CD14-positive monocyte (primary cell): ENCODE measurements at regions not wholly inside any gene's neighbourhood (a gene's known extent, or its start where the extent isn't known, plus 50 kb on each side); places are given as distances from the start of the nearest gene placed in this dataset.

Experiments used
- DNase-seq, 3 donors: peaks; one replicate each; pipeline ENCODE4 v3.0.0-alpha.2; 2011 to 2022
- H2AFZ ChIP-seq: 2 replicates; pipeline ENCODE4 v1.6.0; 2012; ENCODE audit warnings: mild to moderate bottlenecking, low read depth, low read length, inconsistent platforms; ENCODE audit not compliant: insufficient read depth, poor library complexity, severe bottlenecking
- H3K27ac ChIP-seq, 2 donors: 1 replicate in 1 of 2; 2 replicates in 1 of 2; pipeline ENCODE4 v1.5.1; 2012 to 2013; ENCODE audit warnings: low read length in 2 of 2, control low read depth in 1 of 2, inconsistent platforms in 1 of 2, low read depth in 1 of 2, mild to moderate bottlenecking in 1 of 2
- H3K27me3 ChIP-seq, 2 donors: one replicate each; pipeline versions ENCODE4 v1.6.0 to v1.6.1; 2011 to 2013; ENCODE audit warnings: low read length in 2 of 2; ENCODE audit not compliant: control insufficient read depth in 2 of 2, insufficient read depth in 2 of 2
- H3K36me3 ChIP-seq, 2 donors: replicated peaks in 1 of 2; 1 replicate in 1 of 2; 2 replicates in 1 of 2; pipeline versions ENCODE4 v1.5.1 to v1.6.1; 2012 to 2013; ENCODE audit warnings: low read length in 2 of 2, control low read depth in 1 of 2, inconsistent platforms in 1 of 2, mild to moderate bottlenecking in 1 of 2; ENCODE audit not compliant: insufficient read depth in 2 of 2, control insufficient read depth in 1 of 2
- H3K4me1 ChIP-seq, 2 donors: 1 replicate in 1 of 2; 2 replicates in 1 of 2; pipeline versions ENCODE4 v1.5.1 to v1.6.1; 2012 to 2013; ENCODE audit warnings: low read length in 2 of 2, control low read depth in 1 of 2, inconsistent platforms in 1 of 2, mild to moderate bottlenecking in 1 of 2, moderate library complexity in 1 of 2; ENCODE audit not compliant: insufficient read depth in 2 of 2, control insufficient read depth in 1 of 2
- H3K4me2 ChIP-seq: replicated peaks from 2 replicates; pipeline ENCODE3; 2012; ENCODE audit warnings: low read length, moderate library complexity, mild to moderate bottlenecking; ENCODE audit not compliant: poor library complexity, severe bottlenecking; ENCODE audit errors: extremely low read depth
- H3K4me3 ChIP-seq, 3 experiments: fragments of 200-600 bp in 1 of 3; sonication (generic) in 1 of 3; replicated peaks in 1 of 3; 1 replicate in 2 of 3; 2 replicates in 1 of 3; pipeline ENCODE4 v1.5.1; 2011 to 2013; ENCODE audit warnings: low read length in 3 of 3, mild to moderate bottlenecking in 3 of 3, control low read depth in 2 of 3, low read depth in 2 of 3, inconsistent platforms in 1 of 3, moderate library complexity in 1 of 3
- H3K79me2 ChIP-seq: 2 replicates; pipeline ENCODE4 v1.6.0; 2012; ENCODE audit warnings: mild to moderate bottlenecking, control low read depth, inconsistent platforms, low read length, moderate library complexity; ENCODE audit not compliant: insufficient read depth
- H3K9ac ChIP-seq: 2 replicates; pipeline ENCODE4 v1.6.0; 2017; ENCODE audit warnings: low read length, mild to moderate bottlenecking; ENCODE audit not compliant: insufficient read depth, poor library complexity, severe bottlenecking
- H3K9me3 ChIP-seq, 2 donors: replicated peaks in 1 of 2; 1 replicate in 1 of 2; 2 replicates in 1 of 2; pipeline versions ENCODE4 v1.5.1 to v1.6.1; 2012 to 2013; ENCODE audit warnings: low read length in 2 of 2, control low read depth in 1 of 2; ENCODE audit not compliant: control insufficient read depth in 1 of 2, insufficient read depth in 1 of 2
- H4K20me1 ChIP-seq: 2 replicates; pipeline ENCODE4 v1.6.0; 2012; ENCODE audit warnings: mild to moderate bottlenecking, low read length, control low read depth, moderate library complexity; ENCODE audit not compliant: insufficient read depth
- H3K27ac Mint-ChIP-seq, 7 donors: one replicate each; pipeline ENCODE4 v1.8.0; 2020; ENCODE audit warnings: mild to moderate bottlenecking in 7 of 7, mixed read lengths in 7 of 7, moderate library complexity in 6 of 7, inconsistent platforms in 2 of 7
- H3K27me3 Mint-ChIP-seq, 3 donors: one replicate each; pipeline ENCODE4 v1.8.0; 2021 to 2022; ENCODE audit warnings: low read depth in 3 of 3, mild to moderate bottlenecking in 3 of 3, mixed read lengths in 3 of 3, moderate library complexity in 3 of 3, inconsistent platforms in 1 of 3
- H3K36me3 Mint-ChIP-seq, 2 donors: one replicate each; pipeline ENCODE4 v1.8.0; 2020; ENCODE audit warnings: mixed read lengths in 2 of 2, inconsistent platforms in 1 of 2, mild to moderate bottlenecking in 1 of 2
- H3K4me1 Mint-ChIP-seq: one replicate; pipeline ENCODE4 v1.8.0; 2020; ENCODE audit warnings: mild to moderate bottlenecking, mixed read lengths
- H3K4me3 Mint-ChIP-seq, 2 donors: one replicate each; pipeline ENCODE4 v1.8.0; 2020; ENCODE audit warnings: mild to moderate bottlenecking in 2 of 2, mixed read lengths in 2 of 2, moderate library complexity in 1 of 2
- H3K9me3 Mint-ChIP-seq, 7 donors: one replicate each; pipeline ENCODE4 v1.8.0; 2020 to 2022; ENCODE audit warnings: mixed read lengths in 7 of 7, mild to moderate bottlenecking in 6 of 7, moderate library complexity in 6 of 7, inconsistent platforms in 2 of 7
- WGBS: methylation state at CpG from one replicate; pipeline ENCODE4 v1.1.5; 2013; ENCODE audit warnings: missing lambda C conversion rate; ENCODE audit not compliant: insufficient coverage; 5-methylcytosine and 5-hydroxymethylcytosine counted together
- intact Hi-C, 2 donors: fragments of 100-400 bp; cut with micrococcal nuclease; formaldehyde crosslinking; loops; one replicate each; pipeline versions ENCODE4 v1.15.0 to v1.15.1; 2023
- TF ChIP-seq, protein P1 (sequence below): fragments of 200-600 bp; IDR thresholded peaks from one replicate; pipeline ENCODE4 v1.8.0; 2022; ENCODE audit warnings: antibody characterized with exemption, mild to moderate bottlenecking

DNA sequence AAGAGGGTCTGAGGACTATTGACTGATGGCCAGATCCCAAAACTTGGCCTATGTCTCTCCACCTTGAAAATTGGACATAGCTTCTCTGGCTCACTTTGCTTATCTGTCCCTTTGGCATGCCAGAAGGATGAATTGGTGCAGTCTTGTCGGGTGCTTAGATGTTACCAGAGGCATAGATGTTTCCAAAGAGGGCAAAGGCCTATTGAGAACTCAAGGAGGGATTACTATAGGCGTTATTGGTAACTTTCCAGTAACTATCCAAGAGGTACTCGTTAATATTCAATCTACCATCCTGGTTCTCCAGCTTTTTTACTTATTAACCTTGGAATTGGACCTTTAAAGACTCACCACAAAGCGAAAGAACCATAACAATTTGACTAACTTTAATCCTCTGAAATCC, 368.3 kb upstream of the ESRRG start:
- Histone ChIP-seq H3K27ac (no peak overlapping the region), H2AFZ (no peak overlapping the region), H3K9me3 (peaks cover 0 to 4% of the 10 kb centered on the region in 2 donors), H3K9ac (no peak overlapping the region), H4K20me1 (no peaks in the 10 kb centered on the region), H3K27me3 (peaks cover 10 to 30% of the 10 kb centered on the region in 2 donors), H3K79me2 (no peaks in the 10 kb centered on the region), H3K4me2 (no peak overlapping the region), H3K36me3 (no peaks in the 10 kb centered on the region), H3K4me1 (no peaks in the 10 kb centered on the region), H3K4me3 (no peak overlapping the region)
- WGBS = 100% methylated on average over 3 of the region's 4 CpGs
- Mint-ChIP-seq H3K4me3 (no peak overlapping the region), H3K36me3 (no peaks in the 10 kb centered on the region), H3K9me3 (peaks cover 0 to 19% (median 6%) of the 10 kb centered on the region in 7 donors), H3K27ac (no peak overlapping the region), H3K4me1 (peaks cover 3% of the 10 kb centered on the region), H3K27me3 (peaks cover 22 to 29% (median 24%) of the 10 kb centered on the region in 3 donors)
- TF ChIP-seq, protein P1, sequence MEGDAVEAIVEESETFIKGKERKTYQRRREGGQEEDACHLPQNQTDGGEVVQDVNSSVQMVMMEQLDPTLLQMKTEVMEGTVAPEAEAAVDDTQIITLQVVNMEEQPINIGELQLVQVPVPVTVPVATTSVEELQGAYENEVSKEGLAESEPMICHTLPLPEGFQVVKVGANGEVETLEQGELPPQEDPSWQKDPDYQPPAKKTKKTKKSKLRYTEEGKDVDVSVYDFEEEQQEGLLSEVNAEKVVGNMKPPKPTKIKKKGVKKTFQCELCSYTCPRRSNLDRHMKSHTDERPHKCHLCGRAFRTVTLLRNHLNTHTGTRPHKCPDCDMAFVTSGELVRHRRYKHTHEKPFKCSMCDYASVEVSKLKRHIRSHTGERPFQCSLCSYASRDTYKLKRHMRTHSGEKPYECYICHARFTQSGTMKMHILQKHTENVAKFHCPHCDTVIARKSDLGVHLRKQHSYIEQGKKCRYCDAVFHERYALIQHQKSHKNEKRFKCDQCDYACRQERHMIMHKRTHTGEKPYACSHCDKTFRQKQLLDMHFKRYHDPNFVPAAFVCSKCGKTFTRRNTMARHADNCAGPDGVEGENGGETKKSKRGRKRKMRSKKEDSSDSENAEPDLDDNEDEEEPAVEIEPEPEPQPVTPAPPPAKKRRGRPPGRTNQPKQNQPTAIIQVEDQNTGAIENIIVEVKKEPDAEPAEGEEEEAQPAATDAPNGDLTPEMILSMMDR = no peak
- no peak for DNase-seq
- intact Hi-C loops = no loop called here

DNA sequence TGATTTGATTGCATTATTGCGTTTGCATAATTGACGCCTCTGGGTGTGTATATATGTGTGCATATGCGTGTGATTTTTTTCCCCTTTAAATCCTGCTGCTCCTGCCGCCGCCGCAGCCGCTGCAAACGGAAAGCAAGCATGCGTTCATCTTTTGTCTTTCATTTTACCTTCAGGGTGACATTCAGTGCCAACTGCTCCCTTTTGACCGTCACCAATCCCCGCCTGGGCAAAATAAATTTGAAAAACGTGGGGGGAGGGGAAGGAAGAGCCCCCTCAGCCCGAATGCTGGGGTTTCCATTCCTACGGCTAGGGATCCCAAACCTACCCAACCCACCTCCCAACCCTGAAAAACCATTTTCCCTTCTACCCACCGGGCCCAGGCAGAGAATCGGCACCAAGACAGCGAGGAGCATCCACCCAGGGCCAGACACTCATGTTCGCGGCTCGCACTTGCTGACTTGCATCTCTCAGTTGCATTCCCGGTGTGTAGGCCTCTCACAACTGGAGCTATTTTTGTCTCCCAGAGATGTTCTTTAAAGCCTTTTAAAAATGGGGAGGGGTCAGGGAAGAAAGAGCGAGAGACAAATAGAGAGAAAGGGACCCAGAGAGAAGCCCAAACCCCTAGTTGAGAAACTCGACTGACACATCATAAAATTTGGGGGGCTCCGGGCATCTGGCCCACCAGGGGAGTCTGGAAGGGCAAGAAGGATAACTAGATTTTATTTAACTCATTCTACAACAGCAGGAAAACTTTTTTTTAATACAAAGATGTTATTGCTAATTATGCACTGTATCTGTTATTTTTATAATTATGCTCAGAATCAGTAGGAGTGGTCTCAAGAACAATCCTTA, 367.1 kb upstream of the ESRRG start:
- Histone ChIP-seq H3K4me1 (no peaks in the 10 kb centered on the region), H3K27ac (no peak overlapping the region), H3K9ac (no peak overlapping the region), H3K79me2 (no peaks in the 10 kb centered on the region), H2AFZ (no peak overlapping the region), H3K4me2 (no peak overlapping the region), H4K20me1 (no peaks in the 10 kb centered on the region), H3K36me3 (no peaks in the 10 kb centered on the region), H3K4me3 (no peak overlapping the region), H3K9me3 (peaks cover 0 to 4% of the 10 kb centered on the region in 2 donors), H3K27me3 (peaks cover 10 to 30% of the 10 kb centered on the region in 2 donors)
- Mint-ChIP-seq H3K4me1 (peaks cover 3% of the 10 kb centered on the region), H3K36me3 (no peaks in the 10 kb centered on the region), H3K27me3 (peaks cover 22 to 29% (median 24%) of the 10 kb centered on the region in 3 donors), H3K9me3 (peaks cover 0 to 19% (median 6%) of the 10 kb centered on the region in 7 donors), H3K4me3 (peak overlapping the region in 1 of 2 donors; percentile 82), H3K27ac (no peak overlapping the region)
- DNase-seq = no peak
- TF ChIP-seq, protein P1 = no peak
- 45% methylated on average over 8 of the region's 24 CpGs for WGBS
- intact Hi-C loops = no loop called here
